Peyer's patch (tissue), 4 donors: ENCODE measurements at regions not wholly inside any gene's neighbourhood (a gene's known extent, or its start where the extent isn't known, plus 50 kb on each side); places are given as distances from the start of the nearest gene placed in this dataset.

Experiments used
- CTCF ChIP-seq, 6 experiments: fragments of 450-650 bp in 4 of 6; fragments of 200-600 bp in 2 of 6; sonication (generic) in 1 of 6; IDR thresholded peaks; one replicate each; pipeline ENCODE4 v1.5.1; 2017 to 2019; ENCODE audit warnings: antibody characterized with exemption in 6 of 6, mild to moderate bottlenecking in 3 of 6, moderate library complexity in 1 of 6
- POLR2A ChIP-seq, 2 donors: fragments of 450-650 bp; IDR thresholded peaks; one replicate each; pipeline ENCODE4 v1.5.1; 2017; ENCODE audit warnings: antibody characterized with exemption in 2 of 2, mild to moderate bottlenecking in 2 of 2, moderate library complexity in 2 of 2

GRCh38 chr6:82022614-82023129 is 224.9 kb downstream of the IBTK start:
- no peak for TF ChIP-seq POLR2A (IDR thresholded peaks at IDR 0.05)
- TF ChIP-seq CTCF (IDR thresholded peaks at IDR 0.05), result no peak
